Inflammatory macrophage treated with lipopolysaccharide for 1 hour (primary cell): ENCODE measurements at regions not wholly inside any gene's neighbourhood (a gene's known extent, or its start where the extent isn't known, plus 50 kb on each side); places are given as distances from the start of the nearest gene placed in this dataset.
"Not testable (repeated sequence)": the region's sequence is repeated elsewhere in the genome, so short reads cannot be mapped to it uniquely, and the experiment has no call there.

Experiments used
- DNase-seq, 2 donors: peaks; one replicate each; pipeline ENCODE4 v3.0.0-alpha.2; 2020 to 2022

DNA sequence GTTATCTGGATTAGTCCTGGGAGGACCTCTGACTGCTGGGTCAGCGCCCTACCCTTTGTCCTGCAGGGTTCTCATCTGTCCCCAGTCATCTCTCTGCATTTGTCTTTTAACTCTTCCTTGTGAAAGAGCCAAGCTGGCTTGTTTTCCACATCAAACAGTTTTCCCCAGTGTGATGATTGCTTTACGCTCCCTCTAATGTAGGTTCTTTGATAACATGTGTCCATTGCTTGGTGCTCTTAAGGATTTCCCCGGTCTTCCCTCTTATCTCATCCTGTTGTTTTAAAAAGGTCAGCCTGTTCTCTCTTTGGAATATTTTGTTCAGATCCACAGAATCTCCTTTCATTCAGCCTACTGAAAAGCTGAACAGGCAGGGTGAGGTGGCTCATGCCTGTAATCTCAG is 792.1 kb upstream of the RAB6C start:
- DNase-seq, result no peak

DNA sequence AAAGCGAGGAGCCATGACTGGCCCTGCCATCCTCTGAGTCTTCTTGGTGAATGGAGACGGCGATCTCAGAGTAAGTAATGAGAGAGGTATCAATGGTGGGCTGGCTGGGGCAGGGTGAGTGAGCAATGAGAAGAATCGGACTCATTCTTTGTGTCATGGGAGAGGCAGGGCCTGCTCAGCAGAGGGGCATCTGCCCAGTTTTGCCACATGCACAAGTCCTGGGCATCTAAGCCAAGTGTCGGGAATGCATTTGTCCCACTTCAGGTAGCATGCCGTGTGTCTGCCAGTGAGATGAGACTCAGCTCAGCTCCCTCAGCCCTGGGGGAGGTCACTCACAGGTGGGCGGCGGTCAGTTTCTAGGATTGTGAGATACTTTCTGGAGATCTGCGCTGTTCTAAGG is 791.0 kb upstream of the RAB6C start:
- no peak for DNase-seq

DNA sequence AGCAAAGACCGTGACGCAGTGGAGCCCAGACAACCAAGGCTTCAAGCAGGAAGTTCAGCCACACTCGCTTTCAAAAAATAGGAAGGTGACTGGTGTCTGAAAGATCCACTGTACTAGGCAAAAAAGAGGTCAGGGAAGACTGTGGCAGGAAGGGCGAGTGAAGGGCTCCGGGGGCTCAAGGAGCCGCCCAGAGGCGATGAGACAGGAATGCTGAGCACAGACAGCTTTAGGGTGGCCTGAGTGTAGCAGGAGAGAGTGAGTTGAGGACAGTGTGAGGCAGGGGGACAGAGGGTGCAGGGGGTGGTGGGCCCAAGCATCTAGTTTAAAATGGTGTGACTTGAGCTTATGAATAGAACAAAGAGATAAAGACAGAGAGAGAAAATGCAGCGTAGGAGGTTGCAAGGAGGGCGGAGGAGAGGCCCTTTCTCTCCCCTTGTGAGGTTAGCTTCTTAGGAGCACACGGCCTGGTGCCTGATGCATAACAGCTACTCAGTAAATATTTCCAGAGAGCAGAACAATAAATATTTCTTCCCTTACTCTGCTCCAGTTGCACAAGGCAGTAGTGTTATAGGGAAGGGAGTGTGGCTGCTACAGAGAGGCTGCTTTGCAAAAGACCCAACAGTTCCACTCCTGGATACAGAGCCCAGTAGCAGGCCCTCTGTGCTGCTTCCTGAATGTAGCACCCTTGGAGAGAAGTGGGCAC is 789.7 kb upstream of the RAB6C start:
- no peak for DNase-seq

DNA sequence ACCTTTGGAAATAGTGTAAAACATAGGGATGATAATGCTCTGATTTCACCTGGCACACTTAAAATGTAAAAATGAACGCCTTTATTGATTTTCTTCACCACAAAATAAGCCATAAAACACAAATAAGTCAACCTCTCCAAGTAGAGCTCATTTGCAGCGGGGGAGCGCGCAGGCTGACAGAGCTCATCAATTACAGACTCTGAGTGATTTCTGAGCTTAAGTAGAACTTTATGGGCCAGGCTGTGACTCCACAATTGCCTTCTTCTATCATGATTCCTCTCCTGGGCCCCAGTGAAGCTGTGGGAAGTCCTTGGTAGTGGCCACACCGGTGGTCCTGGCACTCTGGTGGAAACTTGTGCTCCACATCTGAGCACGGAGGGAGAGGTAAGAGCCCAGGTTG is 789.0 kb upstream of the RAB6C start:
- no peak for DNase-seq

DNA sequence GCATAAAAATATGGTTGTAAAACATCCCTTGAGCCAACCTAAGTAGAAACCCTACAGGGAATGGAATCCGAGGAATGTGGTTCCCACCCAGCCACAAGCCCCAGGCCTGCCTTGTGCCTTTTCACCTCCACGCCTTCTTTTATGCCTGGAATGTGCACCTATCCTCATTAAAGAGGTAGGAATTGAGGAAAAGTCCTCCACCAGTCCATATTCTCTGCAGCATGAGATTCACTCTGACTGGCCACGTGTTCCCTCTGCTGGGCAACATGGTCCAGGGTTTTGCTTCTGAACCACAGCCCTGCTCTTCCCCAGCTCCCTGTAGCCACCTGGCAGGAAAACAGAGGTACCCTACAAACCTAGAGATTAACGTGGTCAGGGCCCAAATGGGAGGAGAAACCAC is 787.9 kb upstream of the RAB6C start:
- no peak for DNase-seq

DNA sequence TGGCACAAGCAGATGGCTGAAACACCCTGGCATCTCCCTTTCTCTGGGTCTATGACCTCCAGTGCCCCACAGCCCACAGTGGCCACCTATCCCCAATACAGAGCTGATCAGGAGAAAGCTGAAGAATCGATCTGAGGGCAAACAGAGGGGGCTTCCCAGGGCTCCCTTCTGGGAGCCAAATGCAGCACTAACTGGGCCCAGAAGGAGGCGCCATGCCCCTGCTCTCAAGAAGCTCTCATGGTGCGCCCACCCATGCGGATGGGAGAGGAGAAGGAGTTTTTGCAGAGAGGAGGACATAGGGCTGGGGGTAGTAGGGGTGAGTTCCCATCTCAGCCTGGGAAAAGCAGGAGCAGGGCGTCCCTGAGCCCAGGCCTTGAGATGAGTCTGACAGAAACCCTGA is 787.3 kb upstream of the RAB6C start:
- DNase-seq, result no peak

DNA sequence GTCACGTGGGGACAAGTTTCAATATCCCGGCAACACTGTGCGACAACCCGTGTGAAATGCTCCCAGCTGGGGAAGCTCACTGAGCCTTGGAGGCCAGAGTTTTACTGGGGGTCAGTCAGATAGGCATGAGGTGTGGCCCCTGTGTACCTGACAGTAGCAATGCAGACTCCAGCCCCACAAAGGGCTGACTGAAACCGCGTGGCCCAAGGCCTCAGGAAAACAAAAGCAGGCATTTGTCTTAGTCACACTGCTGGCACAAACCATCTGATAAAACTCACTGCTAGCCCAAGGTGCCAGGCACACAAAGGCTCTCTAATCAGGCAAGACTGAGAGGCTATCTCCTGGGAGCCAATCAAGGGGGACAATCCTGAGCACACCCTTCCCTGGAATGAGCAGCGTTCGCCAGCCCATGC is 786.6 kb upstream of the RAB6C start:
- DNase-seq, result no peak

DNA sequence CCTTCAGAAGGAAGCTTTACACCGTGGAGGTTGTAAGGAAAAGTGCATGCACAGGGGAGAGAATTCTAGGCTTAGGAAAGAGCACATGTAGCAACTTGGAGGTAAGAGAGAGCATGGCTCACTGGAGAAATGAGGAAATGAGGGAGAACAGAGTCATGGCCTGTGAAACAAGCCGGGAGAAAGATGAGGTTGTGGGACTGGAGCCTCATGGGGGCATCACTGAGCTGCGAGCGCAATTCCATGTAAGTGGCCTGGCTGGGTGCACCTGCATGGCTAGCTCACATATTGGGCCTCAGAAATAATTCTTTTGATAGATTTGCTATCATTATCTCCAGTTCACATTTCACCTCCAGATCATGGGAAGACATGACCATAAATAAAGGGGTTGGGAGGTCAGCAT is 785.5 kb upstream of the RAB6C start:
- no peak for DNase-seq

DNA sequence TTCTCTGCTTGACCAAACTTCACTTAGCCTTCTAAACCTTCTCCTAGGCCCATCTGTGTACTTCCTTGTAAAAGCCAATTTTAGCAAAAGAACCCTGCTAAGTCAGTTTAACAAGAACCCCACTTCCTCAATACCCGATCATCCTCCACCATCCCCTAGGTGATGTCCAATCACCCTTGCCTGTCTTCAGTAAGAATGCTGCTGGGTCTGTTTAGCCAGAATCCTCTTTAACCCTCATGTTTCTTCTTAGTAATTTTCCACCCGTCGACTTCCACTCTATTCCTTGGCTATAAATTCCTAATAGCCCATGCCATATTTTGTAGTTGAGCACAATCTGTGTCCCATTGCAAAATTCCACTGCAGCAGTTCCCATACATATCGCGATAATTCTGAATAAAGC is 780.0 kb upstream of the RAB6C start:
- no peak for DNase-seq

DNA sequence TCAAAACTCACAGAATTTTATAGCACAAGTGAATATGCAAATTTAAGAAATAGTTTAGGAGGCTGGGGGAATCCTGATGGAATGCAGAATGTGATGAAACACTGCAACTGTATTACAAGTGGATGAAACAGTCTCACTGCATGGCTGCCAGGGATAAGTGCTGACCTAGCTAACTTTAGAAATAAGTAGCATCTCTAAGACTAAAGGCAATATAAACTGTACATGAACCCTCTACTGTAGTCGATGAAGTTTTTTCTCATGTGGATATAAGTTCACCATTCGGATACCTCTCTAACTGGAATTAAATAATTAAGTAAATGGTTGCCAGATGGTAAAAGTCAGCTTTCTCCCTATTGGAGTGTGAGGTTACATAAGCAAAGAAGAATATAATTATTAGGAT is 777.8 kb upstream of the RAB6C start:
- no peak for DNase-seq

DNA sequence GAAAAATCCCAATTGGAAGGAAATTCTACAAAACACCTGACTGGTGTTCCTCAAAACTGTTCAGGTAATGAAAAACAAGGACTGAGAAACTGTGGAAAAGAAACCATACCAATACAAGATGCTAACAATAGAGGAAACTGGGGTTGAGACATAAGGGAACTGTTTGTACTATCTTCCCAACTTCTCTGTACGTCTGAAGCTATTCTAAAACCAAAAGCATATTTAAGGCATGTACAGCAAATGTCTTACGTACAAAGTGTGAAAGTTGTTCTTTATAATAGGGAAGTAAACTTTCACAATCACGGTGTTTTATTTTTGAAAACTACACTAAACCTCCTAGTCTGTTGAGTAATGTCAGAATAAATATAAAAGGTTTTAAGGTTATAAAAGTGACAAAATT is 776.1 kb upstream of the RAB6C start:
- peak; percentile 39 to 47 for DNase-seq

DNA sequence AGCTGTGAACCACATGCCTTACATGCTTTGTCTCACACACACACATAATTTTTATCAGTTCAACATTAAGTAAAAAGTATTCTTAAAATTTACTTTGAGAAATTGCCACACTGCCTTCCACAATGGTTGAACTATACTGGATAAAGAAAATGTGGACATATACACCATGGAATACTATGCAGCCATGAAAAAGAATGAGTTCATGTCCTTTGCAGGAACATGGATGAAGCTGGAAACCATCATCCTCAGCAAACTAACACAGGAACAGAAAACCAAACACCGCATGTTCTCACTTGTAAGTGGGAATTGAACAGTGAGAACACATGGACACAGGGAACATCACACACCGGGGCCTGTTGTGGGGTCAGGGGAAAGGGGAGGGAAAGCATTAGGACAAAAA is 774.9 kb upstream of the RAB6C start:
- not testable (repeated sequence) for DNase-seq

DNA sequence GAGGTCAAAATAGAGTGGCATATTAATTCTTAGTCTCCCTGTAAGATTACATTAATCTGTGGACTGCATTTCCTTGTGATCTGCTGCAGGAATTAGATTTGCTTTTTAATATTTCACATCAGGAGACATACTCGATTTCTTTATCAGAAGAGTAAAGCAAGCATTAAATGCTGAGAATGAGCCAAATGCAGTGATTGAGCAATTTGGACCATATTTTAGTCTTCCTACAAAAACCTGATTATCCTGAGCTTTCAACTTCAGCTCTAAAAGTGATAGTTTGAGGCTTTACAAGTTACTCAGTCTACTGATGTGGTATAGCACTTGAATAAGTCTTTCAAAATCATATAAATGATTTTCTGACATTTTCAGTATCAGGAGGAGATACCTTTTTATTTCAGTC is 774.3 kb upstream of the RAB6C start:
- DNase-seq, result no peak

DNA sequence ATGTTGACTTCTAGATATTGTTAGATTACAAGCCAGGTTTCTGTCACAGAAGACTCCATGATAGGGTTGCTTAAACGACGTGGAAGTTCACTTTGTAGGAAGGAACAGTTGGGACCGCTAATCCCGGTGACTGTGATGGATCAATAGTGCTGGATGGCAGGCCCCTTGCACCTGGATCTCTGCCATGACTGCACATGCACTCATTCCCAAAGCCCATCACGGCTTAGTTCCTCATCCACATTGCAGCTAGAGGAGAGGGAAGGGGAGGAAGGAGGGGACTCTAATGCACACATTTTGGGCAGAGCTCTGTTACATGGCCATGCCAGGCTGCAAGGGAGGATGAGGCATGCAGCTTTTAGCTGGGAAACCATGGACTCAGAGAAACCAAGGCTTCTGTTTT is 773.7 kb upstream of the RAB6C start:
- no peak for DNase-seq

DNA sequence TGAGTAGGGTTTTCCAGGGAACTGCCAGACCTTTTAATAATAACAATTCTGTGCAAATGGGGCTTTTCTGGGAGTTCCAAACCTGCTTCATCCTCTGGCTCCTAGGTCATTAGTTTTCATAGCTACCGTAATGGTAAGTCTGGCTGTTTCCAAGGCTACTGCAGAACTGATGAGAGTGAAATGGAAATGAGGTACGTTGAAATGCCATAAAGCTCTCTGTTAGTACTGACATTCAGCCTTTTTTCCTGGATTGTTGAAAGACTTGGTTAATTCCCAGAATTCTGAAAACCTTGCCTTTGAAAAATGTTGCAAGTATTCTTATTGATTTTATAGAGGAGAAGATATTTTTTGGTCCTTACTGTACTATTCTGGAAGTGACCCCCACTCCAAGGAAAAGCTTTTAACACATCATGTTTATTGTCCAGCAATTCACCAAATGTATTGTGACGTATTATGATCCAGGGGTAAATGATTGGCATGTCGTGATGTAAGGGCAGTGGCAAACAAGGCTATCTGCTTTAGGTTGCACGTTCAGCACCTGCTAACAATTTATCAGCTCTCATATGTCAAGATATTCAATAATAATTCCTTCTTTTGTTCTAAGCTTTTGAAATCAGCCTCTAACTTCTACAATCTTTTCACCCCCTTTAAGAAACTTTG is 767.0 kb upstream of the RAB6C start:
- DNase-seq, result no peak

DNA sequence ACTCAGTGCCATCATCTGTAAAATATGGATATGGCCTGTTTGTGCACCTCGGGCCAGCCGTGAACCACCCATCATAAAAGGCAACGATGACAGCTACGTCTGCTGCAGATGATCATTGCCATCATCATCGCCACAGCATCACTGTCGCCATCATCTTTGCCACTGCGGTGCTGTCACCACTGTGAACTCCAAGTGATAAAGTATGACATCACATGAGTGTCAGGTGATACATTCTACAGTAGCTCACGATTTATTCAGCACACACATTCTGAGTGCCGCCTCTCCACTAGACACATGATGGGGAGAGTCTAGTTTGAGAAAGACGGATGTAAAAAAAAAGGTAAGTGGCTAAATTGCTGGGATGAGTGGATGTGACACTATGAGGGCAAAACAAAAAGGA is 755.4 kb upstream of the RAB6C start:
- DNase-seq, result no peak

DNA sequence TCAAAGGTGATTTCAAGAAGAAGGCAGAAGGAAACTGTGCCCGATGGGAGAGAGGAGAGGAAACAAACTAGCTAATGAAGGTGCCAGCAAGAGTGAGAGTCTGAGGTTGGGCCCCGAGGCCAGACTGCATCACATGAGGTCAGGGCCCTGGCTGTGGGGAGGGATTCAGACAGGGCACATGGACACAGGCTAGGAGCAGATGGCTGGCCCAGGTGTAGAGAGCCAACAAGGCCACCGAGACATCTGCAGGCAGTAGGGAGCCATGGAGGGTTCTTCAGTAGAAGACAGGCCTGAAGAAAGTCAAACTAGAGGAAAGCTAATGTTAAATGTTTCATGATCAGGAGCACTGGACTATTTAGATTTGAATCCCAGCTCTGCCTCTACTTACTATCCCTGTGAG is 755.0 kb upstream of the RAB6C start:
- no peak for DNase-seq

DNA sequence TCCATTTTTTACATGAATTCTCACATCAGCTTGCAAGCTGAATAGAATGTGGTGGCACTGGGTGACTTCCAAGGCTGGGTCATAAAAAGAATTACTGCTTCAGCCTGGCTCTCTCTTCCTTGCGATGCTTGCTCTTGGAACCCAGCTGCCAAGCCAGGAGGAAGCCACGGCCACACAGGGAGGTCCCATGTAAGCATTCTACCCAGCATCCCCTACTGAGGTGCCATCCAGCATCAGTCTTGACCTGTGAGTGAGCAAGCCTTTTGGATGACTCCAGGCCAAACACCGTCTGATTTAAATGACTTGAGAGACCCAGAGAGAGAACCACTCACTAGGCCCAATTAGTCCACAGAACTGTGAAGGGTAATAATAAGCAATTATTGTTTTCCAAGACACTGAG is 750.3 kb upstream of the RAB6C start:
- no peak for DNase-seq

DNA sequence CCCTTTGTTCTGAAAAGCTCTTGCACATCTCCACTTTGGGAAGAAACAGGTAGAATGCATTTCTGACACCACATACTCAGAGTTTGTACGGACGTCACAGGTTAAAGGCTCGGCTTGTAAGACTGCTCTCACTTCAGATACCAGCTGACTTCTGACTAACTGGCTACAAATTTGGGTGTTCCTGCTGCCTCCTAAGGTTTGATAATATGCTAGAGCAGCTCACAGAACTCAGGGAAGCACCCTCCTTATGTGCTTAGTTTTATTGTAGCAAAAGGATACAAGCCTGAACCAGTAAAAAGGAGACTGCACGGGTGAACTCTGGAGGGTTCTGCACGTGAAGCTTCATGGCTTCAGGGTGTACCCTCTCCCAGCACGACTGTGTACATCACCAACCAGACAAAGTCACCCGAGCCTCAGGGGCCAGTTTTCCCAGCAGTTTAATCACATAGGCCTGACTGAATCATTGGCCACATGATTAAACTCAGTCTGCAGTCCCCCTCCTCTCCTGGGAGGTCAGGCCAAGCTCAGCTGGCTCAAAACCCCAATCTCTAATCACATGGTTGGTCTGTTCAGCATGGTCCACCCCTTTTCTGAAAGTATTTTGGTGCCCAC is 749.5 kb upstream of the RAB6C start:
- no peak for DNase-seq

DNA sequence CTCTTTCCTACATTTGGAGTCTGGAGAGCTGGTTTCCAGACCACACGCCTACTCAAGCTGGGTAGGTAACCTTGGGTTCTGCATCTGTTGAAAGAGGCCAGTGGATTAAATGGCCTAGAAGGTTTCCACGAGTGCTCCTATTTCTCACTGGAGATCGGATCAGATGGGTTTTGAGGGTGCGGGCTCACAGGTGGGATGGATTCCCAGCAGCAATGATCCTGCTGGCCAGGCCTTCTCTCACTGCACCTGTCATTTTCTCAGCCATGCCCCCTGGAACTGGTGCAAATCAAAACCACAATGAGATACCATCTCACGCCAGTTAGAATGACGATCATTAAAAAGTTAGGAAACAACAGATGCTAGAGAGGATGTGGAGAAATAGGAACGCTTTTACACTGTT is 747.5 kb upstream of the RAB6C start:
- no peak for DNase-seq

DNA sequence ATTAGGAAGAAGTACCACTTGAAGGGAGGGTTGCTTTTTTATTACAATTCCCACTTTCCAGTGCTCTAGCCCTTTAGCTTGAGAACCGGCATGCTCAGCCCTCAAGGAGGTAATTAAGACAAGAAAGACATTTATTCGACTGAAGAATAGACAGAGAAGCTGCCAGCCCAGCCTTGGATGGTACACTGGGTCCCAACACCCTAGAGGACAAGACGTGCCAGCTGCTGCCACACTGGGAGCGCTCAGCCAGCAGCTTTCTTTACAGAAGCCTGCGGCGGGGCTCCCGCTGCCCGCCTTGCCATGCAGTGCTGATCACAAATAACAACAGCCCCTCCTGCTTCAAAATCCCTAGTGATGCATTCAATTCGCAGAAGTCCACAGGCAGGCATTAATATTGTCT is 746.3 kb upstream of the RAB6C start:
- DNase-seq, result no peak

DNA sequence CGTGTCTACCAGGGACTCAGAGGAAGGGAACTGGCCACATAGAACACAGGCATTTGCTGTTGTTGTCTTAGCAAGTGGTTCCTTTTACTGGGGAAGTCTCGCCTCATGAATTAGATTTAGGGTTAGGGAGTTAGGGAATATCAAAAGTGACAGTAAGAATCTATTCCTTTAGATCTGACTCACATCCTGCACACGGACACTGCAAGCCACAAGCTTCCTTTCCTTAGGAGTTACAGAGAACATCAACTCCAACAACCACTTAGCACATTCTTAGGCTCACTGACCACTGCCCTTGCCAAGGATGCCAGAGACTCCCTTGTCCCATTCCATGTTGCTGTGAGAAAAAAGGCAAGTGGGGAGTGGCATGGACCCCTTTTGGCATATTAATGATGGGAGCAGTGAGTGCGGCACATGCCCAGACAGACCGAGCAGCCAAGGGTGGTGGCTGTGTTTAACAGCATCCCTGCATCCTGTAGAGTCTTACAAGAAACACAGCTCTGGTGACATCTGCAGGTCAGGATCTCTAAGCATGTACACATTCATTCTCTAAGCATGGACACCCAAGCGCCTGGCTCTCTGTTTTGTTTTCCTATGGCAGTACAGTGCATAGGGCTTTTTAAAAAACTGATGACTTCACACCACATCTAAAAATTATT is 745.6 kb upstream of the RAB6C start:
- DNase-seq, result no peak

DNA sequence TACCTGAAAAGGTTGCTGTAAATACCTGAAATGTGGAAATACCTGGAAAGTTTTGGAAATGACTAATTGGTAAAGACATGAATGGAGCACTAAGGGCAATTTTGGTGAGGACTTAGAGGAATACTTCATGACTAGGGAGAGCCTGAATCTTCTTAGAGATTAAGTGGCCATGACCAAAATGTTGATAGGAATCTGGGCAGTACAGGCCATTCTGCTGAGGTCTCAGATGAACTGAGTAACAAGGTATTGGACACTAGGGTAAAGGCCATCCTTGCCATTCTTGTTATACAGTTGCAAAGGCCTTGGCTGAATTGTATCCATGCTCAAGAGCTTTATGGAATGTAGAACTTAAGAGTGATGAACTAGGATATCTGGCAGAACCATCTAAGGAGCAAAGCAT is 742.9 kb upstream of the RAB6C start:
- DNase-seq, result no peak
